IMR-90 (cell line): ENCODE measurements at regions not wholly inside any gene's neighbourhood (a gene's known extent, or its start where the extent isn't known, plus 50 kb on each side); places are given as distances from the start of the nearest gene placed in this dataset.

ENCODE experiments used
- ATAC-seq: fragments of 200-7000 bp; cut with Tn5 transposase; 2 replicates; pipeline ENCODE4 v1.9.1; 2020; ENCODE audit warnings: low read depth, mild to moderate bottlenecking, moderate library complexity
- BruUV-seq: library from RNA; stranded (reverse); fragments of 400-500 nt; replicated peaks from 2 replicates; lab custom pipeline; 2021; lab: Mats Ljungman, UMichigan
- CTCF ChIA-PET: fragments of 300-600 bp; formaldehyde crosslinking; extraction: SDS; loops from one replicate; lab custom pipeline; 2021; ENCODE audit warnings: antibody characterized with exemption; lab: Yijun Ruan, JAX
- POLR2A ChIA-PET: fragments of 300-600 bp; sonication (Branson Sonifier 250); formaldehyde crosslinking; loops from one replicate; lab custom pipeline; 2022; ENCODE audit warnings: antibody characterized with exemption; ENCODE audit not compliant: unreplicated experiment; lab: Charles Lee
- DNase-seq: peaks from one replicate; pipeline ENCODE4 v3.0.0; 2013
- H2AFZ ChIP-seq: replicated peaks from 2 replicates; pipeline ENCODE3; 2013; ENCODE audit warnings: low read length, mild to moderate bottlenecking; ENCODE audit not compliant: poor library complexity
- H2AK5ac ChIP-seq: 2 replicates; pipeline ENCODE4 v1.6.1; 2013; ENCODE audit warnings: low read depth, low read length, inconsistent platforms
- H2AK9ac ChIP-seq: replicated peaks from 2 replicates; pipeline ENCODE3; 2013; ENCODE audit warnings: mild to moderate bottlenecking, low read depth, low read length, moderate library complexity; ENCODE audit not compliant: poor library complexity
- H2BK120ac ChIP-seq: 2 replicates; pipeline ENCODE4 v1.6.1; 2013; ENCODE audit warnings: low read depth, low read length, inconsistent platforms
- H2BK15ac ChIP-seq: 3 replicates; pipeline ENCODE4 v1.6.1; 2013; ENCODE audit warnings: low read depth, low read length, inconsistent platforms
- H2BK20ac ChIP-seq: 2 replicates; pipeline ENCODE4 v1.6.1; 2013; ENCODE audit warnings: low read depth, mild to moderate bottlenecking, inconsistent platforms, low read length, moderate library complexity
- H2BK5ac ChIP-seq: 2 replicates; pipeline ENCODE4 v1.6.1; 2013; ENCODE audit warnings: mild to moderate bottlenecking, low read depth, low read length, inconsistent platforms; ENCODE audit not compliant: poor library complexity, severe bottlenecking
- H3K14ac ChIP-seq: replicated peaks from 2 replicates; pipeline ENCODE4 v1.6.1; 2013; ENCODE audit warnings: low read depth, low read length, inconsistent platforms
- H3K18ac ChIP-seq: 2 replicates; pipeline ENCODE4 v1.6.1; 2013; ENCODE audit warnings: low read depth, low read length, control low read depth
- H3K23ac ChIP-seq: 2 replicates; pipeline ENCODE4 v1.6.1; 2013; ENCODE audit warnings: low read depth, low read length, inconsistent platforms
- H3K27ac ChIP-seq: 2 replicates; pipeline ENCODE4 v1.5.1; 2013; ENCODE audit warnings: mild to moderate bottlenecking, control low read depth, low read length; ENCODE audit not compliant: insufficient read depth
- H3K27me3 ChIP-seq: 2 replicates; pipeline ENCODE4 v1.6.1; 2013; ENCODE audit warnings: low read length; ENCODE audit not compliant: control insufficient read depth, insufficient read depth
- H3K36me3 ChIP-seq: 2 replicates; pipeline ENCODE4 v1.6.1; 2013; ENCODE audit warnings: low read length, mixed read lengths; ENCODE audit not compliant: control insufficient read depth, insufficient read depth
- H3K4ac ChIP-seq: 2 replicates; pipeline ENCODE4 v1.6.1; 2013; ENCODE audit warnings: low read depth, low read length, inconsistent platforms
- H3K4me1 ChIP-seq: 2 replicates; pipeline ENCODE4 v1.6.1; 2013; ENCODE audit warnings: low read length, mixed read lengths; ENCODE audit not compliant: control insufficient read depth, insufficient read depth
- H3K4me2 ChIP-seq: 2 replicates; pipeline ENCODE4 v1.6.1; 2013; ENCODE audit warnings: low read depth, mild to moderate bottlenecking, control low read depth, low read length, moderate library complexity
- H3K4me3 ChIP-seq: 2 replicates; pipeline ENCODE4 v1.5.1; 2013; ENCODE audit warnings: low read depth, mild to moderate bottlenecking, control low read depth, low read length, moderate library complexity; ENCODE audit not compliant: insufficient read depth
- H3K56ac ChIP-seq: 2 replicates; pipeline ENCODE4 v1.6.1; 2013; ENCODE audit warnings: low read length, inconsistent platforms; ENCODE audit not compliant: insufficient read depth; ENCODE audit errors: extremely low read depth
- H3K79me1 ChIP-seq, 2 experiments: 2 replicates each; pipeline ENCODE4 v1.6.1; 2013; ENCODE audit warnings: low read length in 2 of 2, inconsistent platforms in 1 of 2, low read depth in 1 of 2
- H3K9ac ChIP-seq: 2 replicates; pipeline ENCODE4 v1.6.1; 2013; ENCODE audit warnings: low read depth, low read length, control low read depth
- H3K9me1 ChIP-seq: 2 replicates; pipeline ENCODE4 v1.6.1; 2013; ENCODE audit warnings: low read length, inconsistent platforms; ENCODE audit not compliant: insufficient read depth
- H3K9me3 ChIP-seq: 2 replicates; pipeline ENCODE4 v1.6.1; 2013; ENCODE audit warnings: low read length; ENCODE audit not compliant: control insufficient read depth, insufficient read depth
- H4K20me1 ChIP-seq: 2 replicates; pipeline ENCODE4 v1.6.1; 2013; ENCODE audit warnings: low read length, inconsistent platforms; ENCODE audit not compliant: insufficient read depth
- H4K5ac ChIP-seq: 2 replicates; pipeline ENCODE4 v1.6.1; 2013; ENCODE audit warnings: mild to moderate bottlenecking, low read depth, low read length, control low read depth
- H4K8ac ChIP-seq, 2 experiments: 2 replicates each; pipeline ENCODE4 v1.6.1; 2013; ENCODE audit warnings: low read depth in 2 of 2, low read length in 2 of 2, control low read depth in 1 of 2, inconsistent platforms in 1 of 2
- H4K91ac ChIP-seq: 2 replicates; pipeline ENCODE4 v1.6.1; 2013; ENCODE audit warnings: low read depth, low read length, inconsistent platforms; ENCODE audit not compliant: insufficient read depth
- WGBS, 2 experiments: methylation state at CpG; one replicate each; pipeline versions ENCODE4 v1.1.5 to v1.1.7; 2013; ENCODE audit warnings: missing lambda C conversion rate in 2 of 2; ENCODE audit not compliant: insufficient read length in 1 of 2; ENCODE audit errors: extremely low coverage in 2 of 2; 5-methylcytosine and 5-hydroxymethylcytosine counted together
- dilution Hi-C: fragments of 300-500 bp; cut with HindIII; formaldehyde crosslinking; loops from one replicate; pipeline ENCODE4 v1.14.3; 2018; ENCODE audit warnings: low sequenced_read_pairs; ENCODE audit not compliant: unreplicated experiment
- in situ Hi-C: fragments of 300-500 bp; cut with MboI; formaldehyde crosslinking; loops from 3 replicates; pipeline ENCODE4 v1.14.3; 2019; ENCODE audit warnings: low sequenced_read_pairs, inconsistent platforms, mixed read lengths
- intact Hi-C: fragments of 100-400 bp; cut with micrococcal nuclease; formaldehyde crosslinking; loops from 2 replicates; pipeline ENCODE4 v1.10.0; 2022
- TF ChIP-seq, protein P1 (sequence below): fragments of 150-350 bp; IDR thresholded peaks from 2 replicates; pipeline ENCODE4 v1.6.1; 2017; ENCODE audit warnings: mild to moderate bottlenecking, antibody characterized with exemption, low read length, low read depth

GRCh38 chr10:120382360-120382759 lies 74.7 kb upstream of the PLPP4 start:
- in situ Hi-C loops (no loop called here), intact Hi-C loops (no loop called here), dilution Hi-C loops (no loop called here)
- Histone ChIP-seq H2AK5ac (no peak overlapping the region), H2BK120ac (no peak overlapping the region), H3K18ac (no peak overlapping the region), H3K36me3 (no peaks in the 10 kb centered on the region), H3K27ac (no peak overlapping the region), H2AFZ (no peak overlapping the region), H3K9me1 (no peaks in the 10 kb centered on the region), H3K9me3 (peaks cover 29% of the 10 kb centered on the region), H3K4me1 (no peaks in the 10 kb centered on the region), H3K56ac (no peak overlapping the region), H4K5ac (no peak overlapping the region), H3K14ac (no peak overlapping the region), H4K8ac (no peak overlapping the region), H2BK15ac (no peak overlapping the region), H4K91ac (no peak overlapping the region), H3K4me3 (no peak overlapping the region), H3K4me2 (no peak overlapping the region), H2BK5ac (no peak overlapping the region), H2BK20ac (no peak overlapping the region), H3K4ac (no peak overlapping the region), H4K20me1 (no peaks in the 10 kb centered on the region), H3K27me3 (no peaks in the 10 kb centered on the region), H2AK9ac (no peak overlapping the region), H3K9ac (no peak overlapping the region), H3K23ac (no peak overlapping the region), H3K79me1 (no peaks in the 10 kb centered on the region)
- BruUV-seq: no TSS peak
- TF ChIP-seq, protein P1, sequence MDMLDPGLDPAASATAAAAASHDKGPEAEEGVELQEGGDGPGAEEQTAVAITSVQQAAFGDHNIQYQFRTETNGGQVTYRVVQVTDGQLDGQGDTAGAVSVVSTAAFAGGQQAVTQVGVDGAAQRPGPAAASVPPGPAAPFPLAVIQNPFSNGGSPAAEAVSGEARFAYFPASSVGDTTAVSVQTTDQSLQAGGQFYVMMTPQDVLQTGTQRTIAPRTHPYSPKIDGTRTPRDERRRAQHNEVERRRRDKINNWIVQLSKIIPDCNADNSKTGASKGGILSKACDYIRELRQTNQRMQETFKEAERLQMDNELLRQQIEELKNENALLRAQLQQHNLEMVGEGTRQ: no peak
- CTCF ChIA-PET: no interaction called here
- POLR2A ChIA-PET: no interaction called here
- WGBS, 2 experiments: no CpG with 5 or more reads among the region's 1 CpG
- ATAC-seq (no peak), DNase-seq (no peak)
